CD14-positive monocyte (primary cell): ENCODE measurements at regions not wholly inside any gene's neighbourhood (a gene's known extent, or its start where the extent isn't known, plus 50 kb on each side); places are given as distances from the start of the nearest gene placed in this dataset.

Experiments
- DNase-seq, 3 donors: peaks; one replicate each; pipeline ENCODE4 v3.0.0-alpha.2; 2011 to 2022
- H2AFZ ChIP-seq: 2 replicates; pipeline ENCODE4 v1.6.0; 2012; ENCODE audit warnings: mild to moderate bottlenecking, low read depth, low read length, inconsistent platforms; ENCODE audit not compliant: insufficient read depth, poor library complexity, severe bottlenecking
- H3K27ac ChIP-seq, 2 donors: 1 replicate in 1 of 2; 2 replicates in 1 of 2; pipeline ENCODE4 v1.5.1; 2012 to 2013; ENCODE audit warnings: low read length in 2 of 2, control low read depth in 1 of 2, inconsistent platforms in 1 of 2, low read depth in 1 of 2, mild to moderate bottlenecking in 1 of 2
- H3K27me3 ChIP-seq, 2 donors: one replicate each; pipeline versions ENCODE4 v1.6.0 to v1.6.1; 2011 to 2013; ENCODE audit warnings: low read length in 2 of 2; ENCODE audit not compliant: control insufficient read depth in 2 of 2, insufficient read depth in 2 of 2
- H3K36me3 ChIP-seq, 2 donors: replicated peaks in 1 of 2; 1 replicate in 1 of 2; 2 replicates in 1 of 2; pipeline versions ENCODE4 v1.5.1 to v1.6.1; 2012 to 2013; ENCODE audit warnings: low read length in 2 of 2, control low read depth in 1 of 2, inconsistent platforms in 1 of 2, mild to moderate bottlenecking in 1 of 2; ENCODE audit not compliant: insufficient read depth in 2 of 2, control insufficient read depth in 1 of 2
- H3K4me1 ChIP-seq, 2 donors: 1 replicate in 1 of 2; 2 replicates in 1 of 2; pipeline versions ENCODE4 v1.5.1 to v1.6.1; 2012 to 2013; ENCODE audit warnings: low read length in 2 of 2, control low read depth in 1 of 2, inconsistent platforms in 1 of 2, mild to moderate bottlenecking in 1 of 2, moderate library complexity in 1 of 2; ENCODE audit not compliant: insufficient read depth in 2 of 2, control insufficient read depth in 1 of 2
- H3K4me2 ChIP-seq: replicated peaks from 2 replicates; pipeline ENCODE3; 2012; ENCODE audit warnings: low read length, moderate library complexity, mild to moderate bottlenecking; ENCODE audit not compliant: poor library complexity, severe bottlenecking; ENCODE audit errors: extremely low read depth
- H3K4me3 ChIP-seq, 3 experiments: fragments of 200-600 bp in 1 of 3; sonication (generic) in 1 of 3; replicated peaks in 1 of 3; 1 replicate in 2 of 3; 2 replicates in 1 of 3; pipeline ENCODE4 v1.5.1; 2011 to 2013; ENCODE audit warnings: low read length in 3 of 3, mild to moderate bottlenecking in 3 of 3, control low read depth in 2 of 3, low read depth in 2 of 3, inconsistent platforms in 1 of 3, moderate library complexity in 1 of 3
- H3K79me2 ChIP-seq: 2 replicates; pipeline ENCODE4 v1.6.0; 2012; ENCODE audit warnings: mild to moderate bottlenecking, control low read depth, inconsistent platforms, low read length, moderate library complexity; ENCODE audit not compliant: insufficient read depth
- H3K9ac ChIP-seq: 2 replicates; pipeline ENCODE4 v1.6.0; 2017; ENCODE audit warnings: low read length, mild to moderate bottlenecking; ENCODE audit not compliant: insufficient read depth, poor library complexity, severe bottlenecking
- H3K9me3 ChIP-seq, 2 donors: replicated peaks in 1 of 2; 1 replicate in 1 of 2; 2 replicates in 1 of 2; pipeline versions ENCODE4 v1.5.1 to v1.6.1; 2012 to 2013; ENCODE audit warnings: low read length in 2 of 2, control low read depth in 1 of 2; ENCODE audit not compliant: control insufficient read depth in 1 of 2, insufficient read depth in 1 of 2
- H4K20me1 ChIP-seq: 2 replicates; pipeline ENCODE4 v1.6.0; 2012; ENCODE audit warnings: mild to moderate bottlenecking, low read length, control low read depth, moderate library complexity; ENCODE audit not compliant: insufficient read depth
- H3K27ac Mint-ChIP-seq, 7 donors: one replicate each; pipeline ENCODE4 v1.8.0; 2020; ENCODE audit warnings: mild to moderate bottlenecking in 7 of 7, mixed read lengths in 7 of 7, moderate library complexity in 6 of 7, inconsistent platforms in 2 of 7
- H3K27me3 Mint-ChIP-seq, 3 donors: one replicate each; pipeline ENCODE4 v1.8.0; 2021 to 2022; ENCODE audit warnings: low read depth in 3 of 3, mild to moderate bottlenecking in 3 of 3, mixed read lengths in 3 of 3, moderate library complexity in 3 of 3, inconsistent platforms in 1 of 3
- H3K36me3 Mint-ChIP-seq, 2 donors: one replicate each; pipeline ENCODE4 v1.8.0; 2020; ENCODE audit warnings: mixed read lengths in 2 of 2, inconsistent platforms in 1 of 2, mild to moderate bottlenecking in 1 of 2
- H3K4me1 Mint-ChIP-seq: one replicate; pipeline ENCODE4 v1.8.0; 2020; ENCODE audit warnings: mild to moderate bottlenecking, mixed read lengths
- H3K4me3 Mint-ChIP-seq, 2 donors: one replicate each; pipeline ENCODE4 v1.8.0; 2020; ENCODE audit warnings: mild to moderate bottlenecking in 2 of 2, mixed read lengths in 2 of 2, moderate library complexity in 1 of 2
- H3K9me3 Mint-ChIP-seq, 7 donors: one replicate each; pipeline ENCODE4 v1.8.0; 2020 to 2022; ENCODE audit warnings: mixed read lengths in 7 of 7, mild to moderate bottlenecking in 6 of 7, moderate library complexity in 6 of 7, inconsistent platforms in 2 of 7
- WGBS: methylation state at CpG from one replicate; pipeline ENCODE4 v1.1.5; 2013; ENCODE audit warnings: missing lambda C conversion rate; ENCODE audit not compliant: insufficient coverage; 5-methylcytosine and 5-hydroxymethylcytosine counted together
- intact Hi-C, 2 donors: fragments of 100-400 bp; cut with micrococcal nuclease; formaldehyde crosslinking; loops; one replicate each; pipeline versions ENCODE4 v1.15.0 to v1.15.1; 2023
- TF ChIP-seq, protein P1 (sequence below): fragments of 200-600 bp; IDR thresholded peaks from one replicate; pipeline ENCODE4 v1.8.0; 2022; ENCODE audit warnings: antibody characterized with exemption, mild to moderate bottlenecking

DNA sequence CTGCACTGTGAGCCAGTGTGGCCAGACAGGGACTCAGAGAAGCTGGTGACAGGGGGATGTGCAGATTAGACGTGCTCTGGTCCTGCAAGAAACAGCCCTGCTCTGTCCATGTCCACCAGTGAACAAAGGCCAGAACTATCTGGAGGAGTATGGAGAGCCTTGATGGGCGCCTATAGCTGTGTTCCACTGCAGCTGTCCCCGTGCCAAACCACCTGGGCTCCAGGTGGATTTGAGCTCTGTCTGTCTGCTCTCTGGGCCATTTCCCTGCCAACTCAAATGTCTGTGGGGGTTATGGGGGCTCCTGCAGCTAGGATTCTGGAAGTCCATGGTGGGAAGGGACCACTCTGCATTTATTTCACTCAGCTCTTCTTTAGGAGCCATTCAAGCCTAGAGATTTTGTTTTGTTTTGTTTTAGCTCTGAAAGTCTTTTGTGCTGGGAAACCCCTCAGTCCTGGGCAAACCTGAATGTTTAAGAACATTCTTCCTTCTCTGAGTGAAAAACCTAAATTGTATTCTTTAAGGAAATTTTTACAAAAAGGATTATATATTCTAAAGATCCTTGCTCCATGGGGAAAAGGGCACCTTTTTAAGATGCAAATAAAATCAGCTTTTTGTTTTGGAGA lies 1039.5 kb upstream of the SORCS1 start:
- no peak overlapping the region for H3K9ac ChIP-seq
- H4K20me1 ChIP-seq = no peaks in the 10 kb centered on the region
- H3K9me3 Mint-ChIP-seq = peaks cover 0 to 2% (median 0%) of the 10 kb centered on the region in 7 donors
- H3K9me3 ChIP-seq = no peaks in the 10 kb centered on the region
- WGBS = 78% methylated on average over 3 of the region's 3 CpGs
- no peaks in the 10 kb centered on the region for H3K79me2 ChIP-seq
- no peaks in the 10 kb centered on the region for H3K27me3 Mint-ChIP-seq
- no peak overlapping the region for H2AFZ ChIP-seq
- no peak overlapping the region for H3K27ac Mint-ChIP-seq
- no peaks in the 10 kb centered on the region for H3K36me3 ChIP-seq
- H3K4me2 ChIP-seq = no peak overlapping the region
- H3K36me3 Mint-ChIP-seq = no peaks in the 10 kb centered on the region
- no peak overlapping the region for H3K27ac ChIP-seq
- H3K4me1 ChIP-seq = no peaks in the 10 kb centered on the region
- intact Hi-C loops = no loop called here
- no peak for DNase-seq
- H3K4me3 Mint-ChIP-seq = no peak overlapping the region
- H3K4me3 ChIP-seq = no peak overlapping the region
- TF ChIP-seq, protein P1, sequence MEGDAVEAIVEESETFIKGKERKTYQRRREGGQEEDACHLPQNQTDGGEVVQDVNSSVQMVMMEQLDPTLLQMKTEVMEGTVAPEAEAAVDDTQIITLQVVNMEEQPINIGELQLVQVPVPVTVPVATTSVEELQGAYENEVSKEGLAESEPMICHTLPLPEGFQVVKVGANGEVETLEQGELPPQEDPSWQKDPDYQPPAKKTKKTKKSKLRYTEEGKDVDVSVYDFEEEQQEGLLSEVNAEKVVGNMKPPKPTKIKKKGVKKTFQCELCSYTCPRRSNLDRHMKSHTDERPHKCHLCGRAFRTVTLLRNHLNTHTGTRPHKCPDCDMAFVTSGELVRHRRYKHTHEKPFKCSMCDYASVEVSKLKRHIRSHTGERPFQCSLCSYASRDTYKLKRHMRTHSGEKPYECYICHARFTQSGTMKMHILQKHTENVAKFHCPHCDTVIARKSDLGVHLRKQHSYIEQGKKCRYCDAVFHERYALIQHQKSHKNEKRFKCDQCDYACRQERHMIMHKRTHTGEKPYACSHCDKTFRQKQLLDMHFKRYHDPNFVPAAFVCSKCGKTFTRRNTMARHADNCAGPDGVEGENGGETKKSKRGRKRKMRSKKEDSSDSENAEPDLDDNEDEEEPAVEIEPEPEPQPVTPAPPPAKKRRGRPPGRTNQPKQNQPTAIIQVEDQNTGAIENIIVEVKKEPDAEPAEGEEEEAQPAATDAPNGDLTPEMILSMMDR = no peak
- H3K27me3 ChIP-seq = no peaks in the 10 kb centered on the region
- H3K4me1 Mint-ChIP-seq = no peaks in the 10 kb centered on the region

DNA sequence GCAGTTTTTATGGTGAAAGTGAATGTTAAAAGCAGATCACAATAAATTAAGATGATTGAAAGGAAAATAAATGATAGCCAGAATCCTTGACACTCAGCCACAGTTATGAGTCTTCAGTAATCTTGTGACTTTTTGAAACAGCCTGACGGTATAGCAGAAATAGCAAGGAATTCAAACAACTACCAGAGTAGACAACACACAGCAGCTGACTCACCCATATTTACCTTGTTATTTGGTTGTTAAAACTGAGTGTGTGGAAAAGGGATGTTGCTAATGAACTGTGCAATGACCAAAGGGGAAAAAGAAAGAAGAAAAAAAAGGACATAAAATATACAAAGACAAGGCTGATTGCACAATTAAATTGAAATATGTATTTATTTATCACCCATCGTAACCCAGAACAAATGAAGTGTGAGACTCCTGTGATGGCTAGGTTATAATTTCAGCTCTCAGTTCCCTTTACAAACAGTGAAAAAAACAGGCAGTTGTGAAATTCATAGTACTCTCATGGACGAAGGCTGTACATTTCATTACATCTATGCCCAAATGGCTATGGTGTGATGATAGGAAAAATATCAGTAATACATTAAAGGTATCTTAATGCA lies 1023.0 kb upstream of the SORCS1 start:
- peaks cover 0 to 6% (median 3%) of the 10 kb centered on the region in 7 donors for H3K9me3 Mint-ChIP-seq
- no peak overlapping the region for H3K4me3 ChIP-seq
- no peak for DNase-seq
- WGBS = no CpG with 5 or more reads among the region's 3 CpGs
- H3K36me3 ChIP-seq = no peaks in the 10 kb centered on the region
- H3K27me3 ChIP-seq = no peaks in the 10 kb centered on the region
- no peaks in the 10 kb centered on the region for H3K27me3 Mint-ChIP-seq
- H2AFZ ChIP-seq = no peak overlapping the region
- H4K20me1 ChIP-seq = no peaks in the 10 kb centered on the region
- intact Hi-C loops = no loop called here
- TF ChIP-seq, protein P1 = no peak
- H3K9ac ChIP-seq = no peak overlapping the region
- no peak overlapping the region for H3K4me2 ChIP-seq
- H3K36me3 Mint-ChIP-seq = no peaks in the 10 kb centered on the region
- H3K9me3 ChIP-seq = peaks cover 0 to 11% of the 10 kb centered on the region in 2 donors
- no peak overlapping the region for H3K4me3 Mint-ChIP-seq
- H3K27ac ChIP-seq = no peak overlapping the region
- H3K79me2 ChIP-seq = no peaks in the 10 kb centered on the region
- H3K4me1 ChIP-seq = no peaks in the 10 kb centered on the region
- no peaks in the 10 kb centered on the region for H3K4me1 Mint-ChIP-seq
- H3K27ac Mint-ChIP-seq = no peak overlapping the region
